D721Med (cell line): ENCODE measurements at regions not wholly inside any gene's neighbourhood (a gene's known extent, or its start where the extent isn't known, plus 50 kb on each side); places are given as distances from the start of the nearest gene placed in this dataset.

Experiments
- DNase-seq: peaks from one replicate; pipeline ENCODE4 v3.0.0; 2011; ENCODE audit warnings: low spot score; ENCODE audit not compliant: insufficient read length
- FAIRE-seq: peaks from 2 replicates; lab custom pipeline; 2011; peaks lifted over from hg19 to GRCh38; lab: Jason Lieb, UNC
- CTCF ChIP-seq: IDR thresholded peaks from 2 replicates; pipeline ENCODE4 v1.5.1; 2012; ENCODE audit warnings: mild to moderate bottlenecking, control low read depth; ENCODE audit not compliant: insufficient read depth; ENCODE audit errors: missing control alignments

DNA sequence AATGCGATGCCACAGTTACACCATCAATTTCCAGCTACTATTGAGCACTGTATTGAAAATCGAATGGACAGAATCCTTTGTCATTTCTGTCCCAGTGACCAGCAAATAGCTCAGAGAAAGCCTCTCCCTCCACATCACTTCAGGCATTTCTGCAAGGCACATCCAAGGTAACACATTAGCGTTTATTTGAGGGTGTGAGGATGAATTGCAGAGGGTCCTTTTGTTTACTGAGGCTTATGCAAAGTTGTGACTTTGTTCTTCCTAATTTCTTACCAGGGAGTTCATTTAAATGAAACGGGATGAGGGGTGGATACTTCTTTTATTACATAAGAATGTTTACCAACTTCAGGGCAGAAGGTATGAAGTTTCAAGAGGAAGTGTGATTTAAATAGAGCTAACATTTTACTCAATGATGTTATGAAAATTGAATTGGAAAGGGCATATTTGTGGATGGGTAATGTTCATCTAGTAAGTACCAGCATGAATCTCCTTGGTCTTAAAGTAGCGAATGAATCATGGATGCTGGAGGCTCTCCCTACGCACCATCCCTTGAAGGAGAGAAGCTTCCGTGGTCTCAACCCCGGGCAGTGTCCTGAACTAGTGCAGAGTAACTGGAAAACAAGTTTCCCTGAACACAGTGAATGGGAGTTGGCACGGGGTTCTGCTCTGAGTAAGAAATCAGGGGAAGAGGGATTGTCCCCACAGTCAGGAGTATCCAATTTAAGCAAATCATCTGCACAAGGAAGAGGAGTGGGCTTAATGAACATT lies 756.5 kb downstream of the GALR1 start:
- FAIRE-seq: peak; percentile 48
- no peak for DNase-seq
- TF ChIP-seq CTCF: no peak

DNA sequence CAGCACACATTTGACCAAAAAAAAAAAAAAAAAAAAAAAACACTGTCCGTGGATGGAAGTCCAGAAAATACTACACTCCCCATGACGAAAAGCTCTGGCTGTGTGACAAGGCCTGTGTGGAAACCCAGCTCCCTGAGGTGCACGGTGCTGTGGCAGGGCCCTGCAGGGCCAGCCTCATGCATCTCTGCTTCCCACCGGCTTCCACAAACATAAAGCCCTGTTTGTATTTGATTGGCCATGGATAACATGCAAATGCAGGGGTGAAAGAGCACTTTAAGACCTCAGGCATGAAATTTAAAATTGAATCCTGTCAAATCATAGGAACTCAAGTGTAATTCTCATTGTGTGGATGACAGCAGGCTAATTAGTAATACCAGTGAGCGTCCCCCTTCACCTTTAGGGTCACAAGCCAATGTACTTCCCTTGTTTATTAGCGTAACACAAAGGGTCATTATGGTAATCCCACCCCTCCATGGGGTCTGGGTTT lies 757.2 kb downstream of the GALR1 start:
- no peak for DNase-seq
- TF ChIP-seq CTCF: no peak
- FAIRE-seq: no peak

- DNase-seq (no peak), FAIRE-seq (no peak)
- TF ChIP-seq CTCF: no peak
Measured at GRCh38 chr18:78010363-78010762, 760.7 kb downstream of the GALR1 start.

DNA sequence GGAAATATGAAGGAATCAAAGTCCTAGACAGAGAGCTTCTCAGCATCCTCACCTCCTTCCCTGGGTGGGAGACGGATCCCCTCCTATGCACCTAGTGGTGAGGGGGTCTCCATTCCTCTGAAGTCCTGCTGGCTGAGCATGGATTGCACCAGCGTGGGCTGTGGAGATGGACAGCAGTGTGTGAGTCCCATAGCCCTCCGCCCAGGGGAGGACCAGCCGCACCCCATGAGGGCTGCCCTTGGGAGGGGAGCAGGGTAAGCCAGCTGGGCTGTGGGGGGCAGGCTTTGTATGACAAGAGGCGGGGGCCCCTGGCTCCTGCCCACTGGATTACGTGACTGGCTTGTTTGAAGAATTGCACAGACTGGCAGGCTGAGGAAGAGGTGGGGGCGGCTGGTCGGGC lies 768.2 kb downstream of the GALR1 start:
- no peak for FAIRE-seq
- TF ChIP-seq CTCF: no peak
- DNase-seq: no peak

GRCh38 chr18:78021196-78021595 lies 771.5 kb downstream of the GALR1 start:
- FAIRE-seq (no peak), DNase-seq (no peak)
- TF ChIP-seq CTCF: no peak

DNA sequence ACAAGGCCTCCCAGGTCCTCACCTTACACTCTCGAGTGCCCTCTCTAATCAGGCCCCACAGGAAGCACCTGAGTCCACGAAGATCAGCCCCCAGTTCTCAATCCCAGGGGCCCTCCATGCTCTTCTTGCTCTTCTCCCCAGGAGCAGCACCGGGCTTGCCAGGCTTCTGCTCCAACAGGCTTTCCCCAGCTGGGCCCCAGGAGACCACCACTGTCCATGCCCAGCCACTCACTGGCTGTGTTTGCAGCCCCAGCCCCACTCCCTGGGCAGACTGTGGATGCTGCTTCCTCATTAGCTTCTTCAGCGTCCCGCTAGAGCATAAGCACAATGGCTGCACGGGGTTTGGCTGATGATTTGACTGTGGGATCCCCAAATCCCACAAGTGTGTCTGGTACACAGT lies 781.9 kb downstream of the GALR1 start:
- DNase-seq (no peak), FAIRE-seq (no peak)
- no peak for TF ChIP-seq CTCF

DNA sequence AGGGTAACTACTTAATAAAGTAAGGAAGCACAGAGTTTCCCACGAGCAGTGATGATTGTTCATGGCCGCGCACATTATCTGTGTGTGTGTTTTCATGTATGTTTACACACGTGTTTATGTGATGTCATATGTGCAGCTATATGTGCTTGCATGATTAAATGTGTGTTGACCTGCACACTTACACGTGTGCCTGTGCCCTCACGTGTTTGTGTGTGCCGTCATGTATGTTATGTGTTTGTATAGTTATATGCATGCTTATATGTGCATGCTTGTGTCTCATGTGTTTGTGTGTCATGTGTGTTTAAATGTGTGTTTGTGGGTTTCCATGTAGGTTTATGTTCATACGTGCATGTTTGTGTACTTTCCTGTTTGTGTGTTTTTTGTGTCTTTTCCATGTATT lies 782.3 kb downstream of the GALR1 start:
- FAIRE-seq (peak; percentile 78), DNase-seq (no peak)
- TF ChIP-seq CTCF: no peak
